GM12878 (cell line): ENCODE measurements at regions not wholly inside any gene's neighbourhood (a gene's known extent, or its start where the extent isn't known, plus 50 kb on each side); places are given as distances from the start of the nearest gene placed in this dataset.

ENCODE experiments used
- ATAC-seq: fragments of 200-7000 bp; cut with Tn5 transposase; 3 replicates; pipeline ENCODE4 v1.9.1; 2020; ENCODE audit warnings: mild to moderate bottlenecking, moderate library complexity
- BruUV-seq: library from RNA; stranded (reverse); fragments of 400-500 nt; replicated peaks from 2 replicates; lab custom pipeline; 2021; lab: Mats Ljungman, UMichigan
- CTCF ChIA-PET: fragments of 300-600 bp; sonication (Branson Sonifier 250); formaldehyde crosslinking; extraction: SDS; loops from one replicate; lab custom pipeline; 2021; ENCODE audit warnings: inconsistent platforms; lab: Yijun Ruan, JAX
- POLR2A ChIA-PET: fragments of 350-600 bp; formaldehyde crosslinking; extraction: SDS; loops from one replicate; lab custom pipeline; 2021; ENCODE audit warnings: inconsistent platforms; lab: Charles Lee
- RAD21 ChIA-PET: fragments of 300-600 bp; sonication (Branson Sonifier 250); formaldehyde crosslinking; loops from one replicate; lab custom pipeline; 2023; ENCODE audit warnings: antibody characterized with exemption; ENCODE audit not compliant: unreplicated experiment; lab: Charles Lee
- SMC1A ChIA-PET: fragments of 300-600 bp; sonication (Branson Sonifier 250); formaldehyde crosslinking; loops from one replicate; lab custom pipeline; 2023; ENCODE audit not compliant: unreplicated experiment, uncharacterized antibody; lab: Charles Lee
- DNase-seq: peaks from one replicate; pipeline ENCODE4 v3.0.0-alpha.2; 2011; ENCODE audit warnings: low read depth, low spot score
- FAIRE-seq: peaks from 3 replicates; lab custom pipeline; 2011; peaks lifted over from hg19 to GRCh38; lab: Jason Lieb, UNC
- H2AFZ ChIP-seq: 2 replicates; pipeline ENCODE4 v1.6.0; 2011; ENCODE audit warnings: low read depth, low read length, control low read depth; ENCODE audit not compliant: control insufficient read depth
- H3K27ac ChIP-seq: 2 replicates; pipeline ENCODE4 v1.5.1; 2011; ENCODE audit warnings: control low read depth; ENCODE audit not compliant: control insufficient read depth, insufficient read depth
- H3K27me3 ChIP-seq, 2 experiments: replicated peaks in 1 of 2; 2 replicates each; pipeline versions ENCODE4 v1.6.0 to v1.6.1; 2011; ENCODE audit warnings: low read length in 1 of 2; ENCODE audit not compliant: control insufficient read depth in 2 of 2, insufficient read depth in 2 of 2
- H3K36me3 ChIP-seq, 2 experiments: 2 replicates each; pipeline ENCODE4 v1.5.1; 2011; ENCODE audit warnings: low read length in 1 of 2; ENCODE audit not compliant: control insufficient read depth in 2 of 2, insufficient read depth in 2 of 2
- H3K4me1 ChIP-seq: 2 replicates; pipeline ENCODE4 v1.6.1; 2011; ENCODE audit warnings: mild to moderate bottlenecking, low read length, moderate library complexity, mixed read lengths; ENCODE audit not compliant: control insufficient read depth, insufficient read depth
- H3K4me2 ChIP-seq: 2 replicates; pipeline ENCODE4 v1.6.0; 2011; ENCODE audit warnings: control low read depth; ENCODE audit not compliant: control insufficient read depth, insufficient read depth
- H3K4me3 ChIP-seq: fragments of 200-600 bp; sonication (generic); 2 replicates; pipeline ENCODE4 v1.5.1; 2016
- H3K79me2 ChIP-seq: 2 replicates; pipeline ENCODE4 v1.6.0; 2011; ENCODE audit warnings: low read length; ENCODE audit not compliant: control insufficient read depth, insufficient read depth
- H3K9ac ChIP-seq: 2 replicates; pipeline ENCODE4 v1.8.0; 2011; ENCODE audit warnings: low read length, control low read depth, mixed read lengths; ENCODE audit not compliant: control insufficient read depth, insufficient read depth
- H3K9me3 ChIP-seq: replicated peaks from 3 replicates; pipeline ENCODE4 v1.5.1; 2011; ENCODE audit warnings: mild to moderate bottlenecking, low read length; ENCODE audit not compliant: control insufficient read depth, insufficient read depth
- H4K20me1 ChIP-seq: 2 replicates; pipeline ENCODE4 v1.6.0; 2011; ENCODE audit not compliant: control insufficient read depth, insufficient read depth
- BACH1 ChIP-seq: fragments of 450-650 bp; IDR thresholded peaks from 2 replicates; pipeline ENCODE4 v1.6.1; 2017; ENCODE audit warnings: mild to moderate bottlenecking, borderline replicate concordance
- BMI1 ChIP-seq: fragments of 450-650 bp; IDR thresholded peaks from 2 replicates; pipeline ENCODE4 v1.6.1; 2016; ENCODE audit warnings: mild to moderate bottlenecking, moderate library complexity, borderline replicate concordance
- CBFB ChIP-seq: IDR thresholded peaks from 2 replicates; pipeline ENCODE4 v1.6.1; 2016; ENCODE audit warnings: antibody characterized with exemption, low read depth
- CBX3 ChIP-seq: fragments of 200-600 bp; sonication (generic); IDR thresholded peaks from 2 replicates; pipeline ENCODE4 v1.6.1; 2016; ENCODE audit warnings: low read depth, borderline replicate concordance
- DPF2 ChIP-seq: fragments of 450-650 bp; IDR thresholded peaks from 2 replicates; pipeline ENCODE4 v1.6.1; 2017; ENCODE audit warnings: mild to moderate bottlenecking
- KLF5 ChIP-seq: fragments of 450-650 bp; IDR thresholded peaks from 2 replicates; pipeline ENCODE4 v1.6.1; 2014; ENCODE audit warnings: mild to moderate bottlenecking; ENCODE audit not compliant: partially characterized antibody
- MEF2B ChIP-seq: fragments of 450-650 bp; IDR thresholded peaks from 2 replicates; pipeline ENCODE4 v1.6.1; 2018; ENCODE audit warnings: mild to moderate bottlenecking, moderate library complexity; ENCODE audit not compliant: partially characterized antibody, poor library complexity, severe bottlenecking
- MTA2 ChIP-seq: fragments of 450-650 bp; IDR thresholded peaks from 2 replicates; pipeline ENCODE4 v1.6.1; 2016; ENCODE audit warnings: low read depth, mild to moderate bottlenecking, moderate library complexity
- NR2C1 ChIP-seq: fragments of 450-650 bp; IDR thresholded peaks from 2 replicates; pipeline ENCODE4 v1.6.1; 2017; ENCODE audit warnings: antibody characterized with exemption, mild to moderate bottlenecking, moderate library complexity
- TBL1XR1 ChIP-seq: IDR thresholded peaks from 2 replicates; pipeline ENCODE4 v1.6.1; 2012; ENCODE audit warnings: low read depth, low read length, improper control_type of control experiment
- ZNF207 ChIP-seq: fragments of 450-650 bp; IDR thresholded peaks from 2 replicates; pipeline ENCODE4 v1.6.1; 2014; ENCODE audit warnings: antibody characterized with exemption, mild to moderate bottlenecking, borderline replicate concordance
- WGBS: methylation state at CpG from one replicate; pipeline ENCODE4 v1.1.6; 2016; ENCODE audit warnings: low lambda C conversion rate; ENCODE audit not compliant: insufficient replicate concordance, insufficient coverage; ENCODE audit errors: missing lambda C conversion rate; 5-methylcytosine and 5-hydroxymethylcytosine counted together
- in situ Hi-C: fragments of 300-500 bp; cut with MboI; formaldehyde crosslinking; loops from 9 replicates; pipeline ENCODE4 v1.14.3; 2018; ENCODE audit warnings: mixed read lengths
- intact Hi-C: fragments of 100-400 bp; cut with micrococcal nuclease; formaldehyde crosslinking; loops from one replicate; pipeline ENCODE4 v1.14.2; 2022; ENCODE audit not compliant: unreplicated experiment
- TF ChIP-seq, protein P1 (sequence below): fragments of 150-350 bp; IDR thresholded peaks from 2 replicates; pipeline ENCODE4 v1.6.1; 2016; ENCODE audit warnings: low read depth, low read length
- TF ChIP-seq, protein P2 (sequence below): IDR thresholded peaks from 2 replicates; pipeline ENCODE4 v1.6.1; 2012; ENCODE audit warnings: low read depth, low read length, improper control_type of control experiment
- TF ChIP-seq, protein P3 (sequence below): fragments of 450-650 bp; IDR thresholded peaks from 2 replicates; pipeline ENCODE4 v1.6.1; 2017; ENCODE audit warnings: mild to moderate bottlenecking, low read depth, inconsistent platforms; ENCODE audit not compliant: poor library complexity, severe bottlenecking
- TF ChIP-seq, protein P4 (sequence below): fragments of 450-650 bp; IDR thresholded peaks from 2 replicates; pipeline ENCODE4 v1.6.1; 2017; ENCODE audit warnings: borderline replicate concordance

DNA sequence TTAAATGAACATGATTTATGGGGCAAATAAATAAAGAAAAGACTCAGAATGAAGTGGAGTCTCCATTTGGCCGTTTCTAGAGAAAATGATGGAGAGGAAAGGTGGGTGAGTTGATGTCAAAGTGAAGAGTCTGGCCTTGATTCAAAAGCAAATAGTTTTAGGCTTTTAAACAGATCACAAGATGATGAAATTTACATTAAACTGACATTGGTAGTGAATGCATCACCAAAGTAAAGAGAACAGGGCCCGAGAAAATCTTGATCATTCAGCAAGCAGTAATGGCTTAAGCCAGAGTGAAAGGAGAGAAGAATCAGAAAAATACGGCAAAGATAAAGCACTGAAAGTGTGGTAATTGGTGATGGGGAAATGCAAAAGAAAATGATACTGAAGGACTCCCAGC lies 460.0 kb upstream of the SGCD start (continued):
- TF ChIP-seq MEF2B, result no peak
- TF ChIP-seq, protein P1, sequence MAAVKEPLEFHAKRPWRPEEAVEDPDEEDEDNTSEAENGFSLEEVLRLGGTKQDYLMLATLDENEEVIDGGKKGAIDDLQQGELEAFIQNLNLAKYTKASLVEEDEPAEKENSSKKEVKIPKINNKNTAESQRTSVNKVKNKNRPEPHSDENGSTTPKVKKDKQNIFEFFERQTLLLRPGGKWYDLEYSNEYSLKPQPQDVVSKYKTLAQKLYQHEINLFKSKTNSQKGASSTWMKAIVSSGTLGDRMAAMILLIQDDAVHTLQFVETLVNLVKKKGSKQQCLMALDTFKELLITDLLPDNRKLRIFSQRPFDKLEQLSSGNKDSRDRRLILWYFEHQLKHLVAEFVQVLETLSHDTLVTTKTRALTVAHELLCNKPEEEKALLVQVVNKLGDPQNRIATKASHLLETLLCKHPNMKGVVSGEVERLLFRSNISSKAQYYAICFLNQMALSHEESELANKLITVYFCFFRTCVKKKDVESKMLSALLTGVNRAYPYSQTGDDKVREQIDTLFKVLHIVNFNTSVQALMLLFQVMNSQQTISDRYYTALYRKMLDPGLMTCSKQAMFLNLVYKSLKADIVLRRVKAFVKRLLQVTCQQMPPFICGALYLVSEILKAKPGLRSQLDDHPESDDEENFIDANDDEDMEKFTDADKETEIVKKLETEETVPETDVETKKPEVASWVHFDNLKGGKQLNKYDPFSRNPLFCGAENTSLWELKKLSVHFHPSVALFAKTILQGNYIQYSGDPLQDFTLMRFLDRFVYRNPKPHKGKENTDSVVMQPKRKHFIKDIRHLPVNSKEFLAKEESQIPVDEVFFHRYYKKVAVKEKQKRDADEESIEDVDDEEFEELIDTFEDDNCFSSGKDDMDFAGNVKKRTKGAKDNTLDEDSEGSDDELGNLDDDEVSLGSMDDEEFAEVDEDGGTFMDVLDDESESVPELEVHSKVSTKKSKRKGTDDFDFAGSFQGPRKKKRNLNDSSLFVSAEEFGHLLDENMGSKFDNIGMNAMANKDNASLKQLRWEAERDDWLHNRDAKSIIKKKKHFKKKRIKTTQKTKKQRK, result no peak

DNA sequence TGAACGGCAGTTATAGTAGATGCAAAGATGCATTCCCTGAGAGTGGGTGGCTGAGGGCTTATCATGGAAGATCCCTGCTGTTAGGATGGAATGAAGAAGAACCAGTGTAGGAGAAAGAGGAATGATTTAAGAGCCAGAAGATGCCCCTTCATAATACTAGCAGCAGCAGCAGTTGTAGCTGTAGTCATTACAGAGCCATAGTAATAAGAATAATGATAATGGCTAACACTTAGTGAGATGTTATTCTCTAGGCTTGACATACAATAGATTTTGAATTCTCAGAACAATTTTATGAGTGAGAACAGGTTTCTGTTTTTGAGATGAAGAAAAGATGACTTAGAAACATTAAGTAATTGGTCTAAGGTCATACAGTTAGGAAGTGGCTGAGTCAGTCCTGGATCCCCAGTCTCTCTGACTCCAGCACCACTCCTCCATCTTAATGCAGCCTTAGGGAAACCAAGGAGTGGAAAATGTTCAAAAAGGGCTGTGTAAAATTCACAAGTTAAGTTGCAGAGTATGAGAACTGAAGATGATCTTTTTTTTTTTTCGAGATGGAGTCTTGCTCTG lies 459.4 kb upstream of the SGCD start:
- Histone ChIP-seq H3K27ac (no peak overlapping the region), H3K9me3 (no peaks in the 10 kb centered on the region), H3K27me3 (no peaks in the 10 kb centered on the region), H3K79me2 (no peaks in the 10 kb centered on the region), H3K9ac (no peak overlapping the region), H3K36me3 (no peaks in the 10 kb centered on the region), H2AFZ (no peak overlapping the region), H3K4me3 (no peak overlapping the region), H3K4me2 (no peak overlapping the region), H4K20me1 (no peaks in the 10 kb centered on the region), H3K4me1 (no peaks in the 10 kb centered on the region)
- CTCF ChIA-PET, result no interaction called here
- SMC1A ChIA-PET, result interaction anchor here (0.6 to 0.7 kb wide), 2 partner anchors 59 to 497 kb away, joined by 3 to 6 read pairs; no protein-coding TSS in a partner anchor
- in situ Hi-C loops (no loop called here), intact Hi-C loops (no loop called here)
- WGBS, result 43% methylated on average over 2 of the region's 2 CpGs
- no peak for DNase-seq
- RAD21 ChIA-PET, result no interaction called here
- FAIRE-seq, result no peak
- no peak for ATAC-seq
- POLR2A ChIA-PET, result no interaction called here
- BruUV-seq, result no TSS peak
- no peak for TF ChIP-seq TBL1XR1
- TF ChIP-seq NR2C1, result no peak
- no peak for TF ChIP-seq ZNF207
- TF ChIP-seq, protein P2, sequence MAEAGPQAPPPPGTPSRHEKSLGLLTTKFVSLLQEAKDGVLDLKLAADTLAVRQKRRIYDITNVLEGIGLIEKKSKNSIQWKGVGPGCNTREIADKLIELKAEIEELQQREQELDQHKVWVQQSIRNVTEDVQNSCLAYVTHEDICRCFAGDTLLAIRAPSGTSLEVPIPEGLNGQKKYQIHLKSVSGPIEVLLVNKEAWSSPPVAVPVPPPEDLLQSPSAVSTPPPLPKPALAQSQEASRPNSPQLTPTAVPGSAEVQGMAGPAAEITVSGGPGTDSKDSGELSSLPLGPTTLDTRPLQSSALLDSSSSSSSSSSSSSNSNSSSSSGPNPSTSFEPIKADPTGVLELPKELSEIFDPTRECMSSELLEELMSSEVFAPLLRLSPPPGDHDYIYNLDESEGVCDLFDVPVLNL, result no peak
- no peak for TF ChIP-seq KLF5
- TF ChIP-seq, protein P3, sequence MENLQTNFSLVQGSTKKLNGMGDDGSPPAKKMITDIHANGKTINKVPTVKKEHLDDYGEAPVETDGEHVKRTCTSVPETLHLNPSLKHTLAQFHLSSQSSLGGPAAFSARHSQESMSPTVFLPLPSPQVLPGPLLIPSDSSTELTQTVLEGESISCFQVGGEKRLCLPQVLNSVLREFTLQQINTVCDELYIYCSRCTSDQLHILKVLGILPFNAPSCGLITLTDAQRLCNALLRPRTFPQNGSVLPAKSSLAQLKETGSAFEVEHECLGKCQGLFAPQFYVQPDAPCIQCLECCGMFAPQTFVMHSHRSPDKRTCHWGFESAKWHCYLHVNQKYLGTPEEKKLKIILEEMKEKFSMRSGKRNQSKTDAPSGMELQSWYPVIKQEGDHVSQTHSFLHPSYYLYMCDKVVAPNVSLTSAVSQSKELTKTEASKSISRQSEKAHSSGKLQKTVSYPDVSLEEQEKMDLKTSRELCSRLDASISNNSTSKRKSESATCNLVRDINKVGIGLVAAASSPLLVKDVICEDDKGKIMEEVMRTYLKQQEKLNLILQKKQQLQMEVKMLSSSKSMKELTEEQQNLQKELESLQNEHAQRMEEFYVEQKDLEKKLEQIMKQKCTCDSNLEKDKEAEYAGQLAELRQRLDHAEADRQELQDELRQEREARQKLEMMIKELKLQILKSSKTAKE, result no peak
- no peak for TF ChIP-seq BACH1
- no peak for TF ChIP-seq MTA2
- no peak for TF ChIP-seq CBX3
- no peak for TF ChIP-seq CBFB
- TF ChIP-seq BMI1, result no peak
- no peak for TF ChIP-seq DPF2
- TF ChIP-seq, protein P4, sequence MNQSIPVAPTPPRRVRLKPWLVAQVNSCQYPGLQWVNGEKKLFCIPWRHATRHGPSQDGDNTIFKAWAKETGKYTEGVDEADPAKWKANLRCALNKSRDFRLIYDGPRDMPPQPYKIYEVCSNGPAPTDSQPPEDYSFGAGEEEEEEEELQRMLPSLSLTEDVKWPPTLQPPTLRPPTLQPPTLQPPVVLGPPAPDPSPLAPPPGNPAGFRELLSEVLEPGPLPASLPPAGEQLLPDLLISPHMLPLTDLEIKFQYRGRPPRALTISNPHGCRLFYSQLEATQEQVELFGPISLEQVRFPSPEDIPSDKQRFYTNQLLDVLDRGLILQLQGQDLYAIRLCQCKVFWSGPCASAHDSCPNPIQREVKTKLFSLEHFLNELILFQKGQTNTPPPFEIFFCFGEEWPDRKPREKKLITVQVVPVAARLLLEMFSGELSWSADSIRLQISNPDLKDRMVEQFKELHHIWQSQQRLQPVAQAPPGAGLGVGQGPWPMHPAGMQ, result no peak
- TF ChIP-seq, all 136 proteins: peak for 0
